A172 (cell line): ENCODE measurements at regions not wholly inside any gene's neighbourhood (a gene's known extent, or its start where the extent isn't known, plus 50 kb on each side); places are given as distances from the start of the nearest gene placed in this dataset.
A peak's percentile ranks its signal among the peaks of the same experiment; 100 is the strongest.

Experiments used
- DNase-seq: peaks from one replicate; pipeline ENCODE4 v3.0.0-alpha.2; 2015; ENCODE audit warnings: low spot score

GRCh38 chr11:80861193-80861592, 1420.4 kb upstream of the TENM4 start:
- DNase-seq: no peak

GRCh38 chr11:80860632-80861031, 1419.8 kb upstream of the TENM4 start:
- peak; percentile 29 for DNase-seq

- peak; percentile 42 for DNase-seq
Measured at GRCh38 chr11:80856066-80856465, 1415.2 kb upstream of the TENM4 start.

DNA sequence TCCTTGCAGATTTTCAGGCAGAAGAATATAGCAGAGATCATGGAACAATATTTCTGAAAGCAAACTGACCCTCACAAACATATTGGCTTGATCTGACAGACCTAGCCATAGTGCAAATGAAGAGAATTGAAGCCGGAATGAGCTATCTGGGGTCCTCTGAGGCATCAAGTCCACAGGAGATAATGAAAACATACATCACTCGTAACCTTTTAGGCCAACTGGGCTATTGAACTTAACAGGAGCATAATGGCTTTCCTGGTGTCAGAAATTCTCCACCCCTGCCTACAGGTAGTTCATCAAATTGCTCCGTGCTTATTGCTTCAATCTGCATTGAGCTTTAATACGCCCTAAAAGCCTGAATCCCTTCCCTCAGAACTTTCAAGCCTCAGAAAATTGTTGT, 1414.6 kb upstream of the TENM4 start:
- DNase-seq: no peak

GRCh38 chr11:80849253-80849652, 1408.4 kb upstream of the TENM4 start:
- DNase-seq: no peak

- no peak for DNase-seq
Measured at GRCh38 chr11:80846979-80847378, 1406.1 kb upstream of the TENM4 start.

GRCh38 chr11:80846442-80846841, 1405.6 kb upstream of the TENM4 start:
- no peak for DNase-seq

DNA sequence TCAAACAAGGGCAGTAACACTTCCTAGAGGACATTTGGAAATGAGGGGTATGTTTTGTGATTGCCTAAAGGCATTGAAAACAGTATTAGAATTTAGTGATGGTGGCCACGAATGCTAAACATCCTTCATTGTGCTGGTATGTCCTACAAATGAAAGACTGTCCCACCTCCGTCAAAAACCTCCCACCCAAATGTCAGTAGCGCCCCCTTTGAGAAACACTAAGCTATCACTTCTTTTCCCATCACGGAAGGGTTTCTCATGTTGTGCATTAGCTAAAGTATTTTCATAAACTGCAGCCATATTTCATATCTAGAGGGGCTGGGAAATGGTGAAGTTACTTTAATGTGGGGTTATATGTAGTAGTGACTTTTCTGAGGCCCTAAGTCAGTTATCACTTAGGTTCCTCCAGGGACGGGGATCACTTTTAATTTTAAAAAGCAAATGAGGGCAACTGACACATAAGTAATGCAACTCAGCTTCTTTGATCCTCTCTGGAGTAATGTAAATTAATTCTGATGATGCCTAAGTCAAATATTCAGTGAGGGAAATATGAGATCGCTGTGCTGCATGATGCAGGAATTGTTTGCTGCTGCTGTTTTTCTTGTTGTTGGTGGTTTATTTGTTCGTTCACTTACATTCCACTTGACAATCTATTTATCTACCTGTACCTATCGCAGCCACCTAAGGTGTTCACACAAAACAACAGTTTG, 1403.4 kb upstream of the TENM4 start:
- no peak for DNase-seq

GRCh38 chr11:80843266-80843974, 1402.6 kb upstream of the TENM4 start:
- no peak for DNase-seq

GRCh38 chr11:80842246-80842645, 1401.4 kb upstream of the TENM4 start:
- no peak for DNase-seq

- peak; percentile 10 for DNase-seq
Measured at GRCh38 chr11:80841675-80842074, 1400.8 kb upstream of the TENM4 start.

DNA sequence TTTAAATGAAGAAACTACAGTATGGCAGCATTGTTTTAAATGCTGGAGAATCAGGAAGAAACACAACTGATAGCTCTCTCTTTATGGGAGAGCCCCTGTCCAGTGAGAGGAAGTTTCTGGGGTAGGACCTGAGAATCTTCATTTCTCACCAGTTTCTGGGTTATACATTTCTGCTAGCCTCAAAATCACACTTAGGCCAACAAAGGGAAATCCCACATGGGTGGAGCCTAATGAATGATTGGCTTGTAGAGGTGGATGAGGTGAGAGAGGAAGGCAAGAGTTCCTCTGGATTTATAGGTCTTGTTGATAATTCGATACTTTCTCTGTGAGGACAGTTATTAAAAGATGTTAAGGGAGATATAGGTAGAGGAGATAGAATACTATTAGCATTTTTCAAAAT, 1397.3 kb upstream of the TENM4 start:
- DNase-seq: no peak

GRCh38 chr11:80837051-80837450, 1396.2 kb upstream of the TENM4 start:
- no peak for DNase-seq

DNA sequence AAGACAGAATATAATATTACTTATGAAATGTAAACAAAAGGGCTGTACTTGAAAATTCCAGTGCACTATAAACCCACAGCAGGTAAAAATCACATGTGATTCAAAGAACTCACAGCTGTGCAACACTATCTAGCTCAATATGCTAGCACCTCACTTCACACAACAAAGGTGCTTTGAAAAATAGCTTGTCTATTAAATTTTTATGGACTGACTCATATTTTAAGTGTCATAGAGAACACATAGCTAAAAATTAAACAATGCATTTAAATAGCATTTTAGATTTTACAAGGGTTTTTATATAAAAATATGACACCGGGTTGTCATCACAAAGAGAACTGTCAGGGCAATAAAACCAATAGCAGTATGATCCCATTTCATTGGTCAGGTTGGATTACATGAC, 1390.5 kb upstream of the TENM4 start:
- no peak for DNase-seq

GRCh38 chr11:80827781-80828180, 1387.0 kb upstream of the TENM4 start:
- DNase-seq: no peak

DNA sequence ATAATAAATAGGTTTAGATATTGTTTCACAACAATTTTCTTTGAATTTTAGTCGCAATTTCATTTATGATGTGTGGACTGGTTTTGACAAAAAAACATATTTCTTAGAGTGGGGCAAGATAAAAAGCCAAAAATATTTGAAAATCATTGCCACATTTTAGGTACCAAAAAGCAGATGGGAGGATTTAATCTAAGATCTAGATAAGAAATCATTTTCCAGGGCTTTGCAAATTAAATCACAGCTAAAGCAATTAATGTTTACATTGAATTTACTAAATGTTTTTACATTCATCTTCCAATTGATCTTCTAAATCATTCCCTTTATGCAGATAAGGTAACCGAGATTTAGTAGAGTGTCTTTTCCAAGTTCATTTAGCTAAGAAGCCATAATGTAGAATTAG, 1386.0 kb upstream of the TENM4 start:
- no peak for DNase-seq

- no peak for DNase-seq
Measured at GRCh38 chr11:80822308-80822707, 1381.5 kb upstream of the TENM4 start.

GRCh38 chr11:80819271-80819670, 1378.4 kb upstream of the TENM4 start:
- no peak for DNase-seq

DNA sequence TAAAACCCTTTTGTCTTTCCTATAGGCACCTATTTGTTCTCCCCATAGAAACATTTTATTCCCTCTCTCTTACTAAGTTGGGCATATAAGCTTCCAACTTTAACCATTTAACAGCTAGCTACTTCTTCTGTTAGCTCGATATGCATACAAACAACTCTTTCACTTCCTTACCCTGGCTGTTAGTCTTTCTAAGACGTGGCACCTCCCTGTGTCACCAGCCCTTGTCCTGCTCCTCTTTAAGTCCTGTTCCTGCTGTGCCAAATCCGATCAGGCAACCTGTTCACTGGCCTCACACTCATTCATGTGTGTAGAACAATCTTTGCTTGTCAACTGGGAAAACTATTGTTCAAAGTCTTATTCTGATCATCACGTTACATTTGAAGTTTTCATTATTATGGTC, 1376.1 kb upstream of the TENM4 start:
- no peak for DNase-seq

GRCh38 chr11:80816454-80816847, 1375.6 kb upstream of the TENM4 start:
- no peak for DNase-seq

GRCh38 chr11:80815752-80816453, 1375.1 kb upstream of the TENM4 start:
- DNase-seq: peak; percentile 18

GRCh38 chr11:80814813-80815212, 1374.0 kb upstream of the TENM4 start:
- DNase-seq: no peak

GRCh38 chr11:80810695-80811094, 1369.9 kb upstream of the TENM4 start:
- no peak for DNase-seq
